ENCODE measurements at regions not wholly inside any gene's neighbourhood (a gene's known extent, or its start where the extent isn't known, plus 50 kb on each side); places are given as distances from the start of the nearest gene placed in this dataset.

DNA sequence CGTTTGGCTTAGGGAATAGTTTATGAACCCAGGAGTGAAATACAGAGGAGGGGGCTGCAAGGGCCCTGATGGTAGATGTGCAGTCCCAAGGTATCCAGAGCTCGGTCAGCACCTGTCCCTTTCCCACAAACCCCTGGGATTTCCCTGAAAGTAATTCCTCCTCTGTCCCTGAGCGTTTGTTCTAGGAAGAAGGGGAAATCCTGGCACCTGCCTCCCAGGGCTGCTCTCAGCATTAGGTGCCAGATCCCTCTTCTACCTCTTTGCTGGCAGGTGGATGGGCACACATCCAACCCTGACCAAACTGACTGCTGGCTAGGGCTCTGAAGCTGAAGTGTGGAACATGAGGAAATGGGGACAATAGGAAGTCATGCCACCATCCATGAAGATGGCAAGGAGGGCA lies 824.0 kb downstream of the SLC4A3 start:
- DNase-seq = peak; percentile 9 to 18
- no peaks in the 10 kb centered on the region for H3K9me3 ChIP-seq
- H3K27ac ChIP-seq = no peak overlapping the region
- WGBS, 2 donors = 65 to 82% methylated on average over 3 of the region's 3 CpGs
- no peaks in the 10 kb centered on the region for H3K4me1 ChIP-seq
- intact Hi-C loops (cut with DNase I) = no loop called here
- no peak overlapping the region for H3K4me3 ChIP-seq (replicated peaks in 1 of 3)
- H3K36me3 ChIP-seq = no peaks in the 10 kb centered on the region
- TF ChIP-seq POLR2A (IDR thresholded peaks at IDR 0.05) = no peak
- TF ChIP-seq, protein P1, sequence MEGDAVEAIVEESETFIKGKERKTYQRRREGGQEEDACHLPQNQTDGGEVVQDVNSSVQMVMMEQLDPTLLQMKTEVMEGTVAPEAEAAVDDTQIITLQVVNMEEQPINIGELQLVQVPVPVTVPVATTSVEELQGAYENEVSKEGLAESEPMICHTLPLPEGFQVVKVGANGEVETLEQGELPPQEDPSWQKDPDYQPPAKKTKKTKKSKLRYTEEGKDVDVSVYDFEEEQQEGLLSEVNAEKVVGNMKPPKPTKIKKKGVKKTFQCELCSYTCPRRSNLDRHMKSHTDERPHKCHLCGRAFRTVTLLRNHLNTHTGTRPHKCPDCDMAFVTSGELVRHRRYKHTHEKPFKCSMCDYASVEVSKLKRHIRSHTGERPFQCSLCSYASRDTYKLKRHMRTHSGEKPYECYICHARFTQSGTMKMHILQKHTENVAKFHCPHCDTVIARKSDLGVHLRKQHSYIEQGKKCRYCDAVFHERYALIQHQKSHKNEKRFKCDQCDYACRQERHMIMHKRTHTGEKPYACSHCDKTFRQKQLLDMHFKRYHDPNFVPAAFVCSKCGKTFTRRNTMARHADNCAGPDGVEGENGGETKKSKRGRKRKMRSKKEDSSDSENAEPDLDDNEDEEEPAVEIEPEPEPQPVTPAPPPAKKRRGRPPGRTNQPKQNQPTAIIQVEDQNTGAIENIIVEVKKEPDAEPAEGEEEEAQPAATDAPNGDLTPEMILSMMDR (IDR thresholded peaks at IDR 0.05) = no peak
- no peaks in the 10 kb centered on the region for H3K27me3 ChIP-seq

DNA sequence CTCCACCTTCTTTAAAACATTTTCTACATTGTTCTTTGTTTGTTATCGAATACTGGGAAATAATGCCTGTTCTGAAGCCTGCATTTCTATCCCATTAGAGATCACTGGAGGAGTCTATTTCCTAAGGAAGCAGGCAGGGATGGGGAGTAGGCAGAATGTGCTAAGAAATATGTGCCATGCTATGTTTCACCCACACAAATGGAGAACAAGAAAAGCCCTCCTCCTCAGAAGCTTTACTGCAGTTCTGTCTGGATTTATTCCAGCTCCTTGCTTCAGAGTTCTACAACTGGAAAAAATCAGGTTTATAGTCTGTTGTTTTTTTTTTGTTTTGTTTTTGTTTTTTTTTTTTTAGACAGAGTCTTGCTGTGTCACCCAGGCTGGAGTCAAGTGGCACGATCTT lies 825.1 kb downstream of the SLC4A3 start:
- no peaks in the 10 kb centered on the region for H3K9me3 ChIP-seq
- no peak for DNase-seq
- 86 to 92% methylated on average over 2 of the region's 2 CpGs for WGBS, 2 donors
- H3K36me3 ChIP-seq = no peaks in the 10 kb centered on the region
- no peak overlapping the region for H3K27ac ChIP-seq
- intact Hi-C loops (cut with DNase I) = no loop called here
- H3K4me3 ChIP-seq (replicated peaks in 1 of 3) = no peak overlapping the region
- H3K4me1 ChIP-seq = no peaks in the 10 kb centered on the region
- no peaks in the 10 kb centered on the region for H3K27me3 ChIP-seq
- TF ChIP-seq, protein P1 (IDR thresholded peaks at IDR 0.05) = no peak
- no peak for TF ChIP-seq POLR2A (IDR thresholded peaks at IDR 0.05)

DNA sequence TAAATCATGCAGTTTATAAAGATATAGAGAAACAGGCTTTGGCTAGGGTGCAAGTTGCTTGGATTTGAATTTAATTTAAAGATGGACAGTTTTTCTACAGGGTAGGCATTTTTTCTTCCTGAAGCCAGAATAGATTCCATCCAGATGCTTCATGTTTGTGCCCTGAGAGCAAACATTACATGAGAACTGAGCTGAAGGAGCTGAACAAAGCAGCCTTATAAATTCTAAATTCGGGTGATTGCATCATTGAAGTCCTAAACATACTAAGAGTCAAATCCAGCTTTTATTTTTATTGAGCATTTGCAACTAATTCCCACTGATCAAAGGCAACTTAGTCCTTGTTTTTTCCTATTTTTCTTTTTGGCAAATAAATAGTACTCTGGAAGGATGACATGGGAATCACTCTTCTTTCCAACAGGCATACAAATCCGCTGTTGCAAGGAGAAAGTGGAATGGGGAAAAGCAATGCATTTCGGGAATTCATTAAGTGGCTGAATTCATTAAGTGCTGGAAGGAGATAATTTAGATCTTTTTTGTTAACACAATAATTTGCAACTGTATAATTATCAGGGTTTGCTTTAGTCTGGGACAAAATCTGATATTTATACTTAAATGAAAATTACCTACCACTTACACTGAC lies 828.0 kb downstream of the SLC4A3 start:
- Histone ChIP-seq H3K9me3 (no peaks in the 10 kb centered on the region), H3K27me3 (no peaks in the 10 kb centered on the region), H3K4me3 (replicated peaks in 1 of 3) (no peak overlapping the region), H3K27ac (no peak overlapping the region), H3K4me1 (no peaks in the 10 kb centered on the region), H3K36me3 (no peaks in the 10 kb centered on the region)
- 72% methylated on average over 3 of the region's 3 CpGs for WGBS, 2 donors
- intact Hi-C loops (cut with DNase I) = no loop called here
- TF ChIP-seq POLR2A (IDR thresholded peaks at IDR 0.05) = no peak
- TF ChIP-seq, protein P1 (IDR thresholded peaks at IDR 0.05) = no peak
- DNase-seq = no peak

DNA sequence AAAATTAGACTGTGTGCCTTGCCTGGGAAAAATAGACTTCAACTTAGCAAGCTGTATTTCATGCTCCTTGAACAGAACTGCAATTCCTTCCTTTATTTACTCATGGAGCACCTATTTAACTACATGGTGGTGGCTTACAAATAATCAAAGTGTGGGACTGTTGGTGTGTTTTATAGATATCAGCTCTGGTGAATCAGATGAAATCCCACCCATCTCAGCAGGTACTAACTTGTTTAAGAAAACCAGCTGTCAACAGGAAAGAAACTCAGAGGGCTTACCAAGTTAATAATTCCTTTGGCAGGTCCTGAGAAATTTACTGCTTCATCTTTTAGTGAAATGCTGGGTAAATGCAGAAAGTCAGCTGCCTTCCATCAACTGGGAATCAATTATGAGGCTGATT lies 830.6 kb downstream of the SLC4A3 start:
- Histone ChIP-seq H3K27me3 (no peaks in the 10 kb centered on the region), H3K27ac (no peak overlapping the region), H3K9me3 (no peaks in the 10 kb centered on the region), H3K4me1 (no peaks in the 10 kb centered on the region), H3K36me3 (no peaks in the 10 kb centered on the region), H3K4me3 (replicated peaks in 1 of 3) (no peak overlapping the region)
- intact Hi-C loops (cut with DNase I) = no loop called here
- no peak for DNase-seq
- no peak for TF ChIP-seq POLR2A (IDR thresholded peaks at IDR 0.05)
- TF ChIP-seq, protein P1 (IDR thresholded peaks at IDR 0.05) = no peak

DNA sequence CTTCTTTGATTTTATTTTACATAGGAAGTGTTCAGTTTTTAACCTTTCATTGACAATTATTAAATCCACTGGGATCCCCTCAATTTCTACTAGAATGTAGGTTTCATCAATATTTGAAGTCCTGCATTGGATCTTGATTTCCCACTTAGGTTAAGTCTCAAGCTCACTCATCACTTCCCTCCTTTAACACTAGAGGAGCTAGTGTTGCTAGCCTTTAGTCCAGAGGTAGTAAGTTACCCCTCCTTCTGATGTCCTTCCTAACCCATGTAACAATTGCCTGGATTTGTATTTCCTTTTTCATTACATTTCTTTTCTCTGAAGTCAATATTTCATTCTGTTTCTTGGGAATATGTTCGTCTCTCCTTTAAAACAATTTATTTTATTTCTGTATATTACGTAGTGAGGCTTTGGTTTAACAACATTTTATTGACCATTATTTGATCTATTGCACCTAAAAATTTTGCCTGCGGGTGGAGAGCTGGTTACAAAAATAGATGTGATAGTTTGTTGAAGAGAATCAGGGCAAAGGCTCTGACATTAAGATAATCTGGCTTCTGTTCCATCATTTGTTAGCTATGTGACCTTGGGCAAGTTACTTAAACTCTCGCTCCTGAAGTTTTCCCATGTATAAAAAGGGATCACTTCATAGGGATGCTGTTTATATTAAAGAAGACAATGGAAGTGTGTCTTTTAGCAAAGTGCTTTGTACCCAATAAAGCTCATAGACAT lies 833.0 kb downstream of the SLC4A3 start:
- 87 to 92% methylated on average over 4 of the region's 4 CpGs for WGBS, 2 donors
- TF ChIP-seq, protein P1 (IDR thresholded peaks at IDR 0.05) = peak in 1 of 6 experiments; percentile 21
- TF ChIP-seq POLR2A (IDR thresholded peaks at IDR 0.05) = no peak
- intact Hi-C loops (cut with DNase I) = no loop called here
- no peak for DNase-seq
- H3K36me3 ChIP-seq = no peaks in the 10 kb centered on the region
- H3K9me3 ChIP-seq = no peaks in the 10 kb centered on the region
- no peaks in the 10 kb centered on the region for H3K4me1 ChIP-seq
- no peaks in the 10 kb centered on the region for H3K27me3 ChIP-seq
- H3K4me3 ChIP-seq (replicated peaks in 1 of 3) = no peak overlapping the region
- no peak overlapping the region for H3K27ac ChIP-seq

Data from thyroid gland (tissue), 4 donors.